ENCODE measurements at regions not wholly inside any gene's neighbourhood (a gene's known extent, or its start where the extent isn't known, plus 50 kb on each side); places are given as distances from the start of the nearest gene placed in this dataset.

DNA sequence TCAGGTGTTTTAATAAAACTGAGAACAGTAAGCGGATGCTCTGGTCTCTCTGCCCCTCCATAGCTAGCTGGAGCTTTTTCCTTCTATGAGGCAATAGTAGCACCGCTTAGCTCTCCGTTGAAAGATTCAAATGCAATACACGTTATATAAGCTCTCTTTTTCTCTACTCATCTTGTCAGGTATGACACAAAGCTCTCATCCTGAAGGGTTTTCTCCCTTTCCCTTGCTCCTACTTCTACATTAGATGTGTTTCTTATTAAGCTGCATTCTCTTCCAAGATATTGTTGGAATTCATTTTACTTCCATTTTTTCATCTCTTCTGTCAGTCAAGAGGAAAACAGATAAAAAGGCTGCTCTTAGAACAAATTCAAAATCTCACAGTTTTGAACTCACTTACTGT lies 434.6 kb upstream of the DDX18 start:
- TF ChIP-seq, protein P1, sequence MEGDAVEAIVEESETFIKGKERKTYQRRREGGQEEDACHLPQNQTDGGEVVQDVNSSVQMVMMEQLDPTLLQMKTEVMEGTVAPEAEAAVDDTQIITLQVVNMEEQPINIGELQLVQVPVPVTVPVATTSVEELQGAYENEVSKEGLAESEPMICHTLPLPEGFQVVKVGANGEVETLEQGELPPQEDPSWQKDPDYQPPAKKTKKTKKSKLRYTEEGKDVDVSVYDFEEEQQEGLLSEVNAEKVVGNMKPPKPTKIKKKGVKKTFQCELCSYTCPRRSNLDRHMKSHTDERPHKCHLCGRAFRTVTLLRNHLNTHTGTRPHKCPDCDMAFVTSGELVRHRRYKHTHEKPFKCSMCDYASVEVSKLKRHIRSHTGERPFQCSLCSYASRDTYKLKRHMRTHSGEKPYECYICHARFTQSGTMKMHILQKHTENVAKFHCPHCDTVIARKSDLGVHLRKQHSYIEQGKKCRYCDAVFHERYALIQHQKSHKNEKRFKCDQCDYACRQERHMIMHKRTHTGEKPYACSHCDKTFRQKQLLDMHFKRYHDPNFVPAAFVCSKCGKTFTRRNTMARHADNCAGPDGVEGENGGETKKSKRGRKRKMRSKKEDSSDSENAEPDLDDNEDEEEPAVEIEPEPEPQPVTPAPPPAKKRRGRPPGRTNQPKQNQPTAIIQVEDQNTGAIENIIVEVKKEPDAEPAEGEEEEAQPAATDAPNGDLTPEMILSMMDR (IDR thresholded peaks at IDR 0.05) = no peak
- no peak for TF ChIP-seq POLR2A (IDR thresholded peaks at IDR 0.05)

Data from Peyer's patch (tissue), 4 donors.